Bronchial epithelial cell (primary cell): ENCODE measurements at regions not wholly inside any gene's neighbourhood (a gene's known extent, or its start where the extent isn't known, plus 50 kb on each side); places are given as distances from the start of the nearest gene placed in this dataset.
A peak's percentile ranks its signal among the peaks of the same experiment; 100 is the strongest.

Experiments used
- DNase-seq: peaks from one replicate; pipeline ENCODE4 v3.0.0-alpha.2; 2010; ENCODE audit warnings: low read depth
- FAIRE-seq: peaks from 2 replicates; lab custom pipeline; 2011; peaks lifted over from hg19 to GRCh38; lab: Jason Lieb, UNC
- H3K27me3 ChIP-seq: 2 replicates; pipeline ENCODE4 v1.5.1; 2011; ENCODE audit warnings: low read length; ENCODE audit not compliant: control insufficient read depth, insufficient read depth
- H3K36me3 ChIP-seq: 2 replicates; pipeline ENCODE4 v1.5.1; 2011; ENCODE audit warnings: low read length; ENCODE audit not compliant: control insufficient read depth, insufficient read depth
- H3K4me3 ChIP-seq: 2 replicates; pipeline ENCODE4 v1.5.1; 2011; ENCODE audit warnings: mild to moderate bottlenecking, low read depth, low read length, control low read depth
- TF ChIP-seq, protein P1 (sequence below): IDR thresholded peaks from 2 replicates; pipeline ENCODE4 v1.5.1; 2011; ENCODE audit warnings: mild to moderate bottlenecking, moderate library complexity, low read length, control low read depth, inconsistent platforms; ENCODE audit not compliant: insufficient read depth, severe bottlenecking

DNA sequence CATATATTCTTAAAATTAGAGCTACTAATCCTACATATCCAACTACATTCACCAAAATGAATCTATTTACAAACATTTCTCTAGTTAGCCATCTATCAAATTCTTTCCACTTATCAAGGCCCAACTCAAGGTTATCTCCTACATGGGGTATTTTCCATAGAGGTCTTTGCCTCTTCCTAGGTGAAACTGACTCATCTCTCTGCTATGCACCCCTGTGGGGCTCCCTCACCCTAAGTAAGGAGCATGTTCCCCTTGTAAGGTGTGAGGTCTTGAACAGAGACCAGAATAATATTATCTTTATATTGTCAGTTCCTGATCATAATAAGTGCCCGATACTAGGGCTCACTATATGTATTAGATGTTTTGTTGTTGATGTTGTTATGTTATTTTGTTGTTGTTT lies 74.6 kb upstream of the TSC22D2 start:
- FAIRE-seq (no peak), DNase-seq (no peak)
- TF ChIP-seq, protein P1, sequence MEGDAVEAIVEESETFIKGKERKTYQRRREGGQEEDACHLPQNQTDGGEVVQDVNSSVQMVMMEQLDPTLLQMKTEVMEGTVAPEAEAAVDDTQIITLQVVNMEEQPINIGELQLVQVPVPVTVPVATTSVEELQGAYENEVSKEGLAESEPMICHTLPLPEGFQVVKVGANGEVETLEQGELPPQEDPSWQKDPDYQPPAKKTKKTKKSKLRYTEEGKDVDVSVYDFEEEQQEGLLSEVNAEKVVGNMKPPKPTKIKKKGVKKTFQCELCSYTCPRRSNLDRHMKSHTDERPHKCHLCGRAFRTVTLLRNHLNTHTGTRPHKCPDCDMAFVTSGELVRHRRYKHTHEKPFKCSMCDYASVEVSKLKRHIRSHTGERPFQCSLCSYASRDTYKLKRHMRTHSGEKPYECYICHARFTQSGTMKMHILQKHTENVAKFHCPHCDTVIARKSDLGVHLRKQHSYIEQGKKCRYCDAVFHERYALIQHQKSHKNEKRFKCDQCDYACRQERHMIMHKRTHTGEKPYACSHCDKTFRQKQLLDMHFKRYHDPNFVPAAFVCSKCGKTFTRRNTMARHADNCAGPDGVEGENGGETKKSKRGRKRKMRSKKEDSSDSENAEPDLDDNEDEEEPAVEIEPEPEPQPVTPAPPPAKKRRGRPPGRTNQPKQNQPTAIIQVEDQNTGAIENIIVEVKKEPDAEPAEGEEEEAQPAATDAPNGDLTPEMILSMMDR: no peak
- Histone ChIP-seq H3K27me3 (no peaks in the 10 kb centered on the region), H3K4me3 (no peak overlapping the region), H3K36me3 (no peaks in the 10 kb centered on the region)

- FAIRE-seq: no peak
- Histone ChIP-seq H3K27me3 (no peaks in the 10 kb centered on the region), H3K36me3 (no peaks in the 10 kb centered on the region), H3K4me3 (no peak overlapping the region)
- TF ChIP-seq, protein P1: no peak
- no peak for DNase-seq
These were observed 76.0 kb upstream of the TSC22D2 start for GRCh38 chr3:150331978-150332568.

- no peak overlapping the region for H3K4me3 ChIP-seq
- FAIRE-seq (no peak), DNase-seq (no peak)
- TF ChIP-seq, protein P1: no peak
- H3K36me3 ChIP-seq: no peaks in the 10 kb centered on the region
- H3K27me3 ChIP-seq: no peaks in the 10 kb centered on the region
These were observed 77.2 kb upstream of the TSC22D2 start for GRCh38 chr3:150330872-150331271.

DNA sequence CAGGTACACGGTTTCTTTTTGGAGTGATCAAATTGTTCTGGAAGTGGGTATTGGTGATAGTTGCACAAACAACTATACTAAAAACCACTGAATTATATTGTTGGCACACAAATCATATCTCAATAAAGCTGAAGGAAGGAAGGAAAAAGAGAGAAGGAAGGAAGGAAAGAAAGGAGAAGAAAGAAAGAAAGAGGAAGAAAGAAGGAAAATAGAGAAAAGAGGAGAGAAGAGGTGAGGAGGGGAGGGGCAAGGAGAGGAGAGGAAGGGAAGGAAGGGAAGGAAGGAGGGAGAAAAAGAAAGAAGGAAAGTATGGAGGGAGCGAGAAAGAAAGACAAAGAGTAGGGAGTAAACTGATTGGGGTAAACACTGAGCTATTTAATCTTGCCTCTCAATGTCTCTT lies 77.9 kb upstream of the TSC22D2 start:
- DNase-seq: no peak
- Histone ChIP-seq H3K27me3 (no peaks in the 10 kb centered on the region), H3K4me3 (no peak overlapping the region), H3K36me3 (no peaks in the 10 kb centered on the region)
- FAIRE-seq: no peak
- TF ChIP-seq, protein P1: no peak

DNA sequence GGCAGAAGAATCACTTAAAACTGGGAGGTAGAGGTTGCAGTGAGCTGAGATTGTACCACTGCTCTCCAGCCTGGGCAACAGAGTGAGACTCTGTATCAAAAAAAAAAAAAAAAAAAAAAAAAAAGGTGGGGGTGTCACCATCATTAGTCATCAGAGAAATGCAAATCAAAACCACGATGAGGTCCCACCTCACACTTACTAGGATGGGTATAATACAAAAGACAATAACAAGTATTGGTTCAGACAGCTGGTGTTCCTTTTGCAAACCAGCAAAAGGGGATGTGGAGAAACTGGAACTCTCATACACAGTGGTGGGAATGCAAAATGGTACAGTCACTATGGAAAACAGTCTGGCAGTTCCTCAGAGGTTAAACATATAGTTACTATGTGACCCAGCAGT lies 78.7 kb upstream of the TSC22D2 start:
- Histone ChIP-seq H3K36me3 (no peaks in the 10 kb centered on the region), H3K27me3 (no peaks in the 10 kb centered on the region), H3K4me3 (no peak overlapping the region)
- DNase-seq (peak; percentile 26), FAIRE-seq (no peak)
- TF ChIP-seq, protein P1: no peak

DNA sequence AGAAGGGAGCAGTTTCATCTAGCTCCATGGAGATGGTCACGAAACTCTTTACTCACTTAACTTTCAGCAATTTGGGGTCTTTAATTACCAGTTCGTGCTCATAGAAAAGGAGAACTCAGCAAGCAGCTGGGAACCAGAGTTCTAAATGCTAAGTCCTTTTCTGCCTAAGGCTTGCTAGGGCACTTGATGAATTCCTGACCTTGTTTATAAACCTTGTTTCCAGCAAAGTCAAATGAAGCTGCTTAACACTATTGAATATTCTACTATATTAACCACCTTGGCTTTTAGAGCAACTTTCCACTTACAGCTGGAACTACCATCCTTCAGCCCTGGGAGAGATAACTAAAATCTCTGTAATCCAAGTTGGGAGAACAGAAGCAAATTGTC lies 79.5 kb upstream of the TSC22D2 start:
- FAIRE-seq (no peak), DNase-seq (no peak)
- TF ChIP-seq, protein P1: no peak
- Histone ChIP-seq H3K4me3 (no peak overlapping the region), H3K36me3 (no peaks in the 10 kb centered on the region), H3K27me3 (no peaks in the 10 kb centered on the region)
